ENCODE measurements at regions not wholly inside any gene's neighbourhood (a gene's known extent, or its start where the extent isn't known, plus 50 kb on each side); places are given as distances from the start of the nearest gene placed in this dataset.

DNA sequence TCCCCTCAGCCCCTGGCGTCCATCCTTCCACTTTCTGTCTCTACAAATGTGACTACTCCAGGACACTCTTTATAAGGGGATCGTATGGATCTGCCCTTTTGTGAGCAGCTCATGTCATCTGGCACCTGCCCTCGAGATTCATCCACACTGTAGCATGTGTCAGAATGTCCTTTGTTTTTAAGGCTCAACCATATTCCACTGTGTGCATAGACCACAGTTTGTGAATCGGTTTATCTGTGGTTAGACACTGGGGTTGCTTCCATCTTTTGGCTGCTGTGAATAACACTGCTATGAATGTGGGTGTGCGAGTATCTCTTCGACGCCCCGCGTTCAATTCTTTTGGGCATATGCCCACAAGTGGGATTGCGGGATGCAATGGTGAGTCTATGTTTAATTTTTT, 167.9 kb downstream of the NUP210 start:
- no peak for FAIRE-seq
- TF ChIP-seq POLR2A (IDR thresholded peaks at IDR 0.05; ENCODE audit: low read depth, low read length) (no peak), SPI1 (IDR thresholded peaks at IDR 0.05; ENCODE audit: low read depth, low read length) (no peak), POU2F2 (IDR thresholded peaks at IDR 0.05; ENCODE audit: low read depth, low read length) (no peak), POLR2AphosphoS5 (IDR thresholded peaks at IDR 0.05; ENCODE audit: low read depth, low read length) (no peak), PAX5 (IDR thresholded peaks at IDR 0.05; ENCODE audit: insufficient read depth, low read length, severe bottlenecking) (no peak), TAF1 (IDR thresholded peaks at IDR 0.05; ENCODE audit: low read depth, low read length) (no peak)
- no peak for DNase-seq (ENCODE audit: insufficient read length, low spot score)

DNA sequence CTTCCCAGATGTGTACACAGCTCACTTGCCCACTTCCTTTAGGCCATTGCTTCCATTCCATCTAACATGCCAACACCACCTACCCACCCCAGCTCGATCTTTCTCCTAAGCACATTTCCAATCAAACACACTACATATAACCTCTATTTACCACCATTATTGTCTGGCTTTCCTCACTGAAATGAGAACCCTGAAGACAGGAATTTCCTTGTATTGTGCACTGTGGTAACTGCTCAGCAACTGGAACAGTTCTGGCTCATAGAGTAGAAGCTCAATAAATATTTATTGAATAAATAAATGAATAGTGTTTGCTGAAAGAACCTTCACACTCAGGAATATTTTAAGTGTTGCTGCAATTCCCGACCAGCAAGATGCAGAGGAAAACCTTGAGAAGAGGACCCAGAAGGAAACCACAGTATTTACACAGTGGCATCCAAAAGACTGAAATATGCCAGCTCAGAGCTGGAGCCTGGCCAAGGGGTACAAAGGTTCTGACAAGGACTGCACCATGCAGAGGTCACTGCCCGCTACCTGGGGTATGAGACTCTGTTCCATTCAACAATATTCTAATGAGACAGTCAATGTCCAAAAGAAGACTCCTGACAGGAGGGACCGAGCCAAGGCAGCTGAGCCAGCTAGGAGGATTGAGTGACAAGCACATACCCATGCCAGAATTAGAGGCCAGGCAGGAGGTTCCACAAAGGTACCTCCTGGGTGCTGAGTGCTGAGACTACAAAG, 168.8 kb downstream of the NUP210 start:
- TF ChIP-seq SPI1 (IDR thresholded peaks at IDR 0.05; ENCODE audit: low read depth, low read length) (no peak), TAF1 (IDR thresholded peaks at IDR 0.05; ENCODE audit: low read depth, low read length) (no peak), POLR2A (IDR thresholded peaks at IDR 0.05; ENCODE audit: low read depth, low read length) (no peak), POLR2AphosphoS5 (IDR thresholded peaks at IDR 0.05; ENCODE audit: low read depth, low read length) (no peak), PAX5 (IDR thresholded peaks at IDR 0.05; ENCODE audit: insufficient read depth, low read length, severe bottlenecking) (no peak), POU2F2 (IDR thresholded peaks at IDR 0.05; ENCODE audit: low read depth, low read length) (no peak)
- FAIRE-seq (no peak), DNase-seq (ENCODE audit: insufficient read length, low spot score) (no peak)

DNA sequence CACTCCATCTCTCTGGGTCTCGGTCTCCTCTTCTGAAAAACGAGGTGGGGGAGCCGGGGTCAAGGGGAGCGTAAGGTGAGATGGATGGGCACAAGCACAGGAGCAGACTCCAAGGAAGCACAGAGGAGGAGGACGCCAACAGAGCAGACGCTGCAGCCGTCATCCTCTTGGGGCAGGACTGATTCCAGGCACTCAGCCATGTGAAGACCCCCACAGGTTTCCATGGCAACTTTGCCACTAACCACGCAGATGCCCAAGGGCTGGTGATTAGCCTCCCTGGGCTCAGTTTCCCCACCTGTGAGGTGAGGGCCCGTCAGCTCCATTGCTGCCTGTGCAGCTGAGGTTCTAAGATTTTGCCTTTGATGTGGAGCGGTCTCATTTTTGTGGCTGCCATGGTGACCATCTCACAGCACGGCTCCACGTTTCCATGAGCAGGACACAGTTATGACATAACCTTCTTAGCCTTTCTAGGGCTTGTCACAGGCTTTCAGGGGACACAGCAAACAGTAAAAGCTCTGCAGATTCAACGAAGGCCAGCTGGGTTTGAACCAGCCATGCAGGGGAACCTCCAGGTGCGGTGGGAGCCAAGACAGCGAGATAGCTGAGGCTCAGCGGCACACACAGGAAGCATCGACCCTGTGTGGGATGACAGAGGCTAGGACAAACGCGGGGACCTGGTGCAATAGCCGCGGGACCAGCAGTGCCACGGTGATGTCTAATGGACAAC, 170.3 kb downstream of the NUP210 start:
- TF ChIP-seq TAF1 (IDR thresholded peaks at IDR 0.05; ENCODE audit: low read depth, low read length) (no peak), SPI1 (IDR thresholded peaks at IDR 0.05; ENCODE audit: low read depth, low read length) (no peak)
- no peak for FAIRE-seq
- no peak for DNase-seq (ENCODE audit: insufficient read length, low spot score)

- FAIRE-seq, result no peak
- no peak for TF ChIP-seq POU2F2 (IDR thresholded peaks at IDR 0.05; ENCODE audit: low read depth, low read length)
- no peak for TF ChIP-seq POLR2AphosphoS5 (IDR thresholded peaks at IDR 0.05; ENCODE audit: low read depth, low read length)
- no peak for TF ChIP-seq SPI1 (IDR thresholded peaks at IDR 0.05; ENCODE audit: low read depth, low read length)
- TF ChIP-seq TAF1 (IDR thresholded peaks at IDR 0.05; ENCODE audit: low read depth, low read length), result no peak
- TF ChIP-seq PAX5 (IDR thresholded peaks at IDR 0.05; ENCODE audit: insufficient read depth, low read length, severe bottlenecking), result no peak
- TF ChIP-seq POLR2A (IDR thresholded peaks at IDR 0.05; ENCODE audit: low read depth, low read length), result no peak
- DNase-seq (ENCODE audit: insufficient read length, low spot score), result no peak
These were observed 171.5 kb downstream of the NUP210 start for GRCh38 chr3:13248640-13249039.

GRCh38 chr3:13245615-13245978, 172.4 kb upstream of the IQSEC1 start:
- FAIRE-seq (no peak), DNase-seq (ENCODE audit: insufficient read length, low spot score) (no peak)
- TF ChIP-seq SPI1 (IDR thresholded peaks at IDR 0.05; ENCODE audit: low read depth, low read length) (no peak), POLR2AphosphoS5 (IDR thresholded peaks at IDR 0.05; ENCODE audit: low read depth, low read length) (no peak), PAX5 (IDR thresholded peaks at IDR 0.05; ENCODE audit: insufficient read depth, low read length, severe bottlenecking) (no peak), POU2F2 (IDR thresholded peaks at IDR 0.05; ENCODE audit: low read depth, low read length) (no peak), TAF1 (IDR thresholded peaks at IDR 0.05; ENCODE audit: low read depth, low read length) (no peak), POLR2A (IDR thresholded peaks at IDR 0.05; ENCODE audit: low read depth, low read length) (no peak)

- FAIRE-seq (no peak), DNase-seq (ENCODE audit: insufficient read length, low spot score) (no peak)
- TF ChIP-seq POU2F2 (IDR thresholded peaks at IDR 0.05; ENCODE audit: low read depth, low read length), result no peak
- no peak for TF ChIP-seq POLR2A (IDR thresholded peaks at IDR 0.05; ENCODE audit: low read depth, low read length)
- no peak for TF ChIP-seq PAX5 (IDR thresholded peaks at IDR 0.05; ENCODE audit: insufficient read depth, low read length, severe bottlenecking)
- no peak for TF ChIP-seq SPI1 (IDR thresholded peaks at IDR 0.05; ENCODE audit: low read depth, low read length)
- no peak for TF ChIP-seq POLR2AphosphoS5 (IDR thresholded peaks at IDR 0.05; ENCODE audit: low read depth, low read length)
- no peak for TF ChIP-seq TAF1 (IDR thresholded peaks at IDR 0.05; ENCODE audit: low read depth, low read length)
These were observed 170.4 kb upstream of the IQSEC1 start for GRCh38 chr3:13243586-13243985.

DNA sequence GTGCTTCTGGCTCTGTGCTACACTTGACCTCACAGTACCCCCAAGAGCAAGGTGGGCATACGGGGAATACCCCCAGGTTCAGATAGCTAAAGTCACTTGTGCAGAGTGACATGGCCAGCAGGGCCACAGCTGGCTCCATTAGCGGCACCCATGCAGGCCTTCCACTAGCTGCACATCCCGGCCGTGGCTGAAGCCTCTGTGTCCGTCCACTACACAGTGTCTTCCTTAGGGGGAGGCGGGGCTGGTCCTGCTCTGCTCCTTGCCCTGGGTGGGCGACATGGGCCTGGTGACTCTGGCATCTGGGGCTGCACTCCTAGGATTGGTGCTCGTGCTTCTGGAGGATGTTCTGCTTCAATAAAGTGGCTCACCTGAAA, 169.1 kb upstream of the IQSEC1 start:
- DNase-seq (ENCODE audit: insufficient read length, low spot score) (no peak), FAIRE-seq (no peak)
- no peak for TF ChIP-seq POU2F2 (IDR thresholded peaks at IDR 0.05; ENCODE audit: low read depth, low read length)
- TF ChIP-seq POLR2AphosphoS5 (IDR thresholded peaks at IDR 0.05; ENCODE audit: low read depth, low read length), result no peak

- DNase-seq (ENCODE audit: insufficient read length, low spot score) (no peak), FAIRE-seq (no peak)
These were observed 168.6 kb upstream of the IQSEC1 start for GRCh38 chr3:13241621-13242363.

DNA sequence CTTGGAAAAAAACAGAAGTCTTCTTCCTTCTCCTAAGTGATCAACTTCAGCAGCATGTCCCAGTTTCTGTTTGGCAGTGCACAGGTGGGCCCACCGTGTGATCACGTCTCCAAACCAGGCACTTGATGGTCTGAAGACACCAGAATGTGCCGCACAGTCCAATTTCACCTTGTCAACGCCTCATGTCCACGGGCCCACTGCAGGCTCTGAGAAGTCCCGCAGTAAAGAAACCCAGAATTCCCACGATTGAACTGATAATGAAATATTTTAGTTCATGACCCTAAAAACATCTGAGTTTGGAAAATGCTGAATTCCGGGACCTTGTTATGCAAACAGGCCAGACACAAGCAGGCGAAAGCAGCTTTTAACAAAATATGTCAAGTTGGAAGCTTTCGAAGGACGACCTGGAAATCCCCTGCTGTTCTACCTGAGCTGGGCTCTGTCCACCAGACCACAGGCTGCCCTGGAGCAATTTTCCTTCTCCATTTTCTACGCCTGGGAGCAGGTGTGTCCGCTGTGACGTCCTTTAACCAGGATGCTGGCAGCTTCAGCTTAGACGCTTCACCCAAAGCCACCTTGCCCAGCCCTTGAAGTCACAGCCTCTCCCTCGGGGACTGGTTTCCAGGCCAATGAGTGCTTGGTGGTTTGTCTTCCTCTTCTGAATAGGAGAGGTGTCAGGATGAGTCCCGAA, 167.8 kb upstream of the IQSEC1 start:
- TF ChIP-seq POLR2AphosphoS5 (IDR thresholded peaks at IDR 0.05; ENCODE audit: low read depth, low read length) (no peak), POLR2A (IDR thresholded peaks at IDR 0.05; ENCODE audit: low read depth, low read length) (no peak), TAF1 (IDR thresholded peaks at IDR 0.05; ENCODE audit: low read depth, low read length) (no peak), SPI1 (IDR thresholded peaks at IDR 0.05; ENCODE audit: low read depth, low read length) (no peak), PAX5 (IDR thresholded peaks at IDR 0.05; ENCODE audit: insufficient read depth, low read length, severe bottlenecking) (no peak), POU2F2 (IDR thresholded peaks at IDR 0.05; ENCODE audit: low read depth, low read length) (no peak)
- FAIRE-seq (no peak), DNase-seq (ENCODE audit: insufficient read length, low spot score) (no peak)

More at GRCh38 chr3:13241621-13242363, 168.6 kb upstream of the IQSEC1 start:
- TF ChIP-seq SPI1 (IDR thresholded peaks at IDR 0.05; ENCODE audit: low read depth, low read length), result no peak
- TF ChIP-seq POLR2A (IDR thresholded peaks at IDR 0.05; ENCODE audit: low read depth, low read length), result no peak
